HG03108 (cell line): ENCODE measurements at regions not wholly inside any gene's neighbourhood (a gene's known extent, or its start where the extent isn't known, plus 50 kb on each side); places are given as distances from the start of the nearest gene placed in this dataset.

Source experiments
- ATAC-seq: cut with Tn5 transposase; IDR thresholded peaks from one replicate; pipeline ENCODE4 v1.9.1; 2021; ENCODE audit warnings: moderate library complexity; ENCODE audit not compliant: unreplicated experiment

- no peak for ATAC-seq
These were observed 569.0 kb upstream of the MCTP2 start for GRCh38 chr15:93662162-93662885.

- no peak for ATAC-seq
These were observed 569.2 kb upstream of the RGMA start for GRCh38 chr15:93658026-93658816.

GRCh38 chr15:93656041-93656440 lies 567.0 kb upstream of the RGMA start:
- no peak for ATAC-seq

DNA sequence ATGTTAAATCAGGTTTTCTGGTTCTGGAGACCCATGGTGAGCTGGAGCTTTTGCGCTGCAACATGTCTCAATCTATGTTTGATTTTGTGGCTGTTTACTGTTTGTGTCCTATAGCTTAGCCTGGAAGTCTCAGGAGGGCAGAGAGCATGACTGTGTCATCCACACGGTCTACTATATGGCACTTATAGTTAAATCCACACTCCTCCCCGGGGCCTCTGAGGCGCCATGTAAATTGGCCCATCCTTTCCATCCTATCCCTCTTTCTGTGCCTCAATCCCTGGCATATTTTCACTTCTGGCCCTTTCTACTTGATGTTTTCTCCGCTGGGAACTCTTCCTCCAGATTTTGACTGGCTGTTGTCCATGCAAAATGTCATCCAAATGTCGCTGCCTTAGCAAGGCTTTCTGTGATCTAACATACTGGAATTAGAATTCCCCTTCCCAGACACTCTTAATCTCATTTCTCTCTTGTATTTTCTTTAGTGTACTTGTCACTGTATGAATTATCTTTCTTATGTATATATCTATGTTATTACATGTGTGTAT lies 560.8 kb upstream of the RGMA start:
- no peak for ATAC-seq

DNA sequence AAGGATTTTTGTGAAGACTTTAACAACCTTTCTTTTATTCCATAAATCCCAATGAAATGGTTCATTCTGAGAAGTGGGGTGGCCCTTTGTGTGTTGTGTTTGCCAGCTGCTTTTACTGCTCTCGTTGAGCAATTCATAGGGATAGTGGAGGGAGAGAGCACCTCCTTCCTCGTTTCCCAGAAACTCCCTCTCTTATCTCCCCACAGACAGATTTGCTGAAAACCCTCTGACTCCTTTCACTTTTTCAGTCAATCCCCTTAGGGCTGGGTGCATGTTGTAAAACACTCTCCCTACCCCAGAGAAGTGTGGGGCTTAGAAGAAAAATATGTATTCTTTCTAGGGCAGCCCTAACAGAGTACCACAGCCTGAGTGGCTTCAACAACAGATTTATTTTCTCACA lies 557.2 kb upstream of the RGMA start:
- ATAC-seq, result no peak

GRCh38 chr15:93645594-93645993 lies 556.6 kb upstream of the RGMA start:
- ATAC-seq, result no peak

DNA sequence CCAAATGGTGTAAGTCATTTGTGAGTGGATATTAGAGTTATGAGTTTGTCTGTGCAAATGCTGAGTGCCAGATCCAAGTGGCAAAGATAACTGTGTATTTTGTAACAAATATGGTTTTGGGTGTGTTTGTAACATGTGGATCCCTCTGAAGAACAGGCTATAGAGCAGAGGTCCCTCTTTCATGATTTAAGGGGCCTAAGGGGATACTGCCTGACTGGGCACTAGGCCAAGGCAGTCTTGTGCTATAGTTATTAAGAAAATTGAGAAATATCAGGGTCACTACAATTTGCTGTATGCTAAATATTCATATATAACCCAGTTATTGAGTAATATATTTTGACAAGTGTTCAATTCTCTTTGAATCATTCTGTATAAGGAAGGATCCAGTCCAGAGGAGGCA lies 555.6 kb upstream of the RGMA start:
- no peak for ATAC-seq

DNA sequence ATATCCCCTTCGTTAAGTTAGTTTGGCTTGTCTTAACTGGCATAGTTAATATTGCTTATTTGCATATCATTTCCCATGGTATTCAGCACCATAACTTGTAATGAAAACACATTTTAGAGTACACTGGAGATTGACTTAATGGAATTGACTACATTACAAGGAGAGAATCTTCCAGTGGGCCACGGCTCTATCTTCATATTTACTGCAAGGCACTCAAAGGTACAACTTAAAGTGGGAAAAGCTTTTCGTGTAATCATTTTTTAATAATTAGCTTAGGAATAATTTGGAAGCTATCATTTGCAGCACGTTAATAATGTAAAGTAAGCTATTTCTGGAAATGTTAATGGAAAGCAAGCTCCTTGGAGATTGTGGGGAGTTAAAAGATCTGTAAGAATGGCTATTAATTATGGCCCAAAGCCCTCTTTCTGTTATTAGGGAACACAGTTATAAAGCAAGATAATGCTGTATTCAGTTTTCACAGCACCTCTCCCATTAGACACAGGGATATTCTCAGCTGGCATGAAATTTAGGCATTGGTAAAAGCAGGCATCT lies 551.5 kb upstream of the RGMA start:
- no peak for ATAC-seq

GRCh38 chr15:93631958-93632618 lies 543.1 kb upstream of the RGMA start:
- no peak for ATAC-seq

GRCh38 chr15:93619597-93619996 lies 530.6 kb upstream of the RGMA start:
- no peak for ATAC-seq

DNA sequence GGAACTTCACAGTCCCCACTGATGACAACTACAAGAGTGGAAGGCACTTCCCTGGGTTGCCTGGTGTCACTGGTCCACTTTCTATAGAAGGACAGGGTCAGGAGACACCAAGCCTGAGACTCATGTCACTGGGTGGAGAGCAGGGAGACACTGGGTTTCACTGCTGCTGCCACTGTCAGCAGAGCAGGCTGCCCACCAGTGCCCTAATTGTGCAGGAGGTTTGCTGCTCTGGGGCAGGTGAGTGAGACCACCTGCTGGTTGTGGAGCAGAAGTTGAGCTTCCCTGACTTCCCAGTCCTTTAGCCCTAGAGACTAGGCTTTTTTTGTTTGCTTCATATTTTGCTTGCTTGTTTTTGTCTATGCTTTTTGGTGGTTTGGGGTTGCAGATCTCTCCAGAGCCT lies 528.4 kb upstream of the RGMA start:
- no peak for ATAC-seq

GRCh38 chr15:93614386-93615104 lies 525.5 kb upstream of the RGMA start:
- no peak for ATAC-seq

- ATAC-seq, result no peak
These were observed 524.4 kb upstream of the RGMA start for GRCh38 chr15:93613386-93613785.

DNA sequence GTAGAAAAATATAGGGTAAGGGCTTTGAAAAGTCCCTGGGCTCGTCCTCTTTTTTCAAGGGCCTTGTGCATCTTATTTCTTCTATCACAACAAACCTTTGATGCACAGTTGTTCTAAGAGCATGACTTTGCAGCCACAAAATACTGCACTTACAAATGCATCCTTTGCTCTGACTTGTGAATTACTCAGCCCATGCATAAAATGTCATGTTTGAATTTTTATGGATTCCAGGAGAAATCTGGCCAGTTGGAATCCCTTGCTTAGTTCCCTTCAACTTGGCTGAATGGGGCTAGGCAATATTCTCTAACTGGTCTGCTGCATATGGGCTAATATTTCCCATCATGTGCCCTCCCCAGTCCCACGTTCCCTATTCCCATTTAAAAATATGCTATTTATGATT lies 523.9 kb upstream of the RGMA start:
- no peak for ATAC-seq

DNA sequence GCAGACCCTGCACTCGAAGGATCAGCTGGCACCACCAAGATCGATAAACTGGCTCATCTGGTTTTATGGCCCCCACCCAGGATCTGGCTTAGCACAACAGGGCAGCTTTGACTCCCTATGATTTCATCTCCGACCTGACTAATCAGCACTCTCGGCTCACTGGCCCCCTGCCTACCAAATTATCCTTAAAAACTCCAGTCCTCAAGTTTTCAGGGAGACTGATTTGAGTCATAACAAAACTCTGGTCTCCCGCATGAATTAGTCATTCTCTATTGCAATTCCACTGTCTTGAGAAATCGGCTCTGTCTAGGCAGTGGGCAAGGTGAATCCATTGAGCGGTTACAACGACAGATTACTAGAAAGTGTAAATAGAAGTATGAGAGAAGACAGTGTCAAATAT lies 521.9 kb upstream of the RGMA start:
- no peak for ATAC-seq

GRCh38 chr15:93608643-93609148 lies 519.7 kb upstream of the RGMA start:
- ATAC-seq, result no peak

GRCh38 chr15:93603550-93603949 lies 514.5 kb upstream of the RGMA start:
- no peak for ATAC-seq

GRCh38 chr15:93587059-93587521 lies 498.1 kb upstream of the RGMA start:
- ATAC-seq, result no peak

- ATAC-seq, result no peak
These were observed 496.0 kb upstream of the RGMA start for GRCh38 chr15:93585012-93585411.

- ATAC-seq, result no peak
These were observed 495.0 kb upstream of the RGMA start for GRCh38 chr15:93583968-93584367.
